ENCODE measurements at regions not wholly inside any gene's neighbourhood (a gene's known extent, or its start where the extent isn't known, plus 50 kb on each side); places are given as distances from the start of the nearest gene placed in this dataset.

DNA sequence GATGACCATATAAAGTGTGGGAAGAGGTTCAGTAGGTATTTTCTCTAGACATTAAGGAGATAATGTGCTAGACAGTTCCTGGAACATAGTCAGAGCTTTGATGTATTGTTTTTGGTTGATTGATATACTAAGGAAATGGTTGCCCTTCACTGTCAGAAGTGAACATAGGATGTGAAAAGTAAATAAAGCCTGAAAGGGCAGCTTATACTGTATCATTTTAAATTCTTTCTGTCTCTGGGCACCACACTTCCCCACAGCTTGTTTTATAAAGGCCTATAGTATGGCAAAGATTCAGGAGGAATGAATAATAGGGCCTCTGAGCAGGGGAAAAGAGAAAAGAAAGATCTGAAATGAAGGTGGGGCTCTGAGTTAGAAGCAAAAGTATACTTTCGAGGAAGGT, 72.7 kb upstream of the ITPRID2 start:
- Mint-ChIP-seq H3K27ac (no peak overlapping the region), H3K4me1 (ENCODE audit: low read depth) (peaks cover 38% of the 10 kb centered on the region), H3K9me3 (no peaks in the 10 kb centered on the region), H3K27me3 (ENCODE audit: insufficient read depth) (no peaks in the 10 kb centered on the region), H3K36me3 (ENCODE audit: low read depth) (0 out of 2 replicates have a peak, but pooled peaks cover under 1% of the 10 kb centered on the region), H3K4me3 (no peak overlapping the region)
- DNase-seq, result no peak
- TF ChIP-seq, protein P1, sequence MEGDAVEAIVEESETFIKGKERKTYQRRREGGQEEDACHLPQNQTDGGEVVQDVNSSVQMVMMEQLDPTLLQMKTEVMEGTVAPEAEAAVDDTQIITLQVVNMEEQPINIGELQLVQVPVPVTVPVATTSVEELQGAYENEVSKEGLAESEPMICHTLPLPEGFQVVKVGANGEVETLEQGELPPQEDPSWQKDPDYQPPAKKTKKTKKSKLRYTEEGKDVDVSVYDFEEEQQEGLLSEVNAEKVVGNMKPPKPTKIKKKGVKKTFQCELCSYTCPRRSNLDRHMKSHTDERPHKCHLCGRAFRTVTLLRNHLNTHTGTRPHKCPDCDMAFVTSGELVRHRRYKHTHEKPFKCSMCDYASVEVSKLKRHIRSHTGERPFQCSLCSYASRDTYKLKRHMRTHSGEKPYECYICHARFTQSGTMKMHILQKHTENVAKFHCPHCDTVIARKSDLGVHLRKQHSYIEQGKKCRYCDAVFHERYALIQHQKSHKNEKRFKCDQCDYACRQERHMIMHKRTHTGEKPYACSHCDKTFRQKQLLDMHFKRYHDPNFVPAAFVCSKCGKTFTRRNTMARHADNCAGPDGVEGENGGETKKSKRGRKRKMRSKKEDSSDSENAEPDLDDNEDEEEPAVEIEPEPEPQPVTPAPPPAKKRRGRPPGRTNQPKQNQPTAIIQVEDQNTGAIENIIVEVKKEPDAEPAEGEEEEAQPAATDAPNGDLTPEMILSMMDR (IDR thresholded peaks at IDR 0.05), result no peak

DNA sequence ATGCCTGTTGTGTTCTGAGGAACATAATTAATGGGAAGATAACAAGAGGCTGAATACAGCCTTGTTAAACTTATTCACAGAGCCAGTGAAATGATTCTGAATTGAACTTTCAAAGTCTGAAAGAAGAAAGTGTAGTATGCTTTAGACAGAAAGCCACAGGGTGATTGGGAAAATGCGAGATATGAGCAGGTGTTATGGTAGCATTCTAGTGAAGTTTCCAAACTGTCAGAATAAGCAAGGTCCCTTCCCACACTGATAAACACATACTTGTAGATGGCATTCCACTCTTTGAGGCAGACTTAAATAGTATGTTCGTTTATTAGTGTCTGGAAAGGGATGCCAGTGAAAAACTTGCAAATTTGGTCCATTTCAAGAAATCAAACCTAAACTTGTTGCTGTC, 70.5 kb upstream of the ITPRID2 start:
- Mint-ChIP-seq H3K4me3 (no peak overlapping the region), H3K9me3 (no peaks in the 10 kb centered on the region), H3K27ac (no peak overlapping the region), H3K4me1 (ENCODE audit: low read depth) (peaks cover 23% of the 10 kb centered on the region), H3K36me3 (ENCODE audit: low read depth) (no peaks in the 10 kb centered on the region), H3K27me3 (ENCODE audit: insufficient read depth) (no peaks in the 10 kb centered on the region)
- DNase-seq, result no peak
- TF ChIP-seq, protein P1 (IDR thresholded peaks at IDR 0.05), result no peak

DNA sequence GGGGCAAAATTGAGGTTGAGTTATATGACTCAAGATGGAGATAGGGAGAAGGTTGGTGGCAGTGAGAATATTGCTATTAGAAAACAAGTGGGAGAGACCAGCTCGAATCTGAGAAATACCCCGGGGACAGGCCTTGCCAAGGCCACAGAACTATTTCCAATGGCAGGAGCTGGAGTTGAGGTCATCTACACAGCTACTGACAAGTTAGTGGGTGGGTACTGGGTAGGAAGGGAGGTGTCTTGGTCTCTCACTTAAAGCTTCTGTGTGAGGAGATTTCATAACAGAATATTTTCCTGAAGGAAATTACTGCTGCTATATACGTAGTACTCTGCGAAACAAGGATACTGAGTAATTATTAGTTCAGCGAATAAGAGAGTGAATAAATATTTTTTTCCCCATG, 69.4 kb upstream of the ITPRID2 start:
- peaks cover 16% of the 10 kb centered on the region for H3K4me1 Mint-ChIP-seq (ENCODE audit: low read depth)
- H3K36me3 Mint-ChIP-seq (ENCODE audit: low read depth), result no peaks in the 10 kb centered on the region

DNA sequence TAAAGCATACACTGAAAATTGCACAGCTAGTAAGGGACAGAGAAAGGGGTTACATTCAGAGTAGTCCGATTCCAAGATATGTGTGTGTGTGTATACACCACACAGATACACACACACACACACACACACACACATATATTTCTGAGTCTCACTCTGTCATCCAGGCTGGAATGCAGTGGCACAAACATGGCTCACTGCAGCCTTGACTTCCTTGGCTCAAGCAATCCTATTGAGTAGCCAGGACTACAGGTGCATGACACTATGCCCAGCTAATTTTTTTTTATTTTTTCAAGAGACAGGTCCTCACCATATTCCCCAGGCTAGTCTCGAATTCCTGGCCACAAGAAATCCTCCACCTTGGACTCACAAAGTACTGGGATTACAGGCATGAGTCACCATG, 68.1 kb upstream of the ITPRID2 start:
- DNase-seq, result no peak
- TF ChIP-seq, protein P1 (IDR thresholded peaks at IDR 0.05), result no peak
- Mint-ChIP-seq H3K27me3 (ENCODE audit: insufficient read depth) (no peaks in the 10 kb centered on the region), H3K27ac (no peak overlapping the region), H3K4me1 (ENCODE audit: low read depth) (peaks cover 12% of the 10 kb centered on the region), H3K36me3 (ENCODE audit: low read depth) (no peaks in the 10 kb centered on the region), H3K4me3 (no peak overlapping the region), H3K9me3 (no peaks in the 10 kb centered on the region)

More for the DNA sequence above, 69.4 kb upstream of the ITPRID2 start:
- Mint-ChIP-seq H3K27ac (no peak overlapping the region), H3K27me3 (ENCODE audit: insufficient read depth) (no peaks in the 10 kb centered on the region), H3K4me3 (no peak overlapping the region), H3K9me3 (no peaks in the 10 kb centered on the region)
- DNase-seq, result no peak
- TF ChIP-seq, protein P1 (IDR thresholded peaks at IDR 0.05), result no peak

DNA sequence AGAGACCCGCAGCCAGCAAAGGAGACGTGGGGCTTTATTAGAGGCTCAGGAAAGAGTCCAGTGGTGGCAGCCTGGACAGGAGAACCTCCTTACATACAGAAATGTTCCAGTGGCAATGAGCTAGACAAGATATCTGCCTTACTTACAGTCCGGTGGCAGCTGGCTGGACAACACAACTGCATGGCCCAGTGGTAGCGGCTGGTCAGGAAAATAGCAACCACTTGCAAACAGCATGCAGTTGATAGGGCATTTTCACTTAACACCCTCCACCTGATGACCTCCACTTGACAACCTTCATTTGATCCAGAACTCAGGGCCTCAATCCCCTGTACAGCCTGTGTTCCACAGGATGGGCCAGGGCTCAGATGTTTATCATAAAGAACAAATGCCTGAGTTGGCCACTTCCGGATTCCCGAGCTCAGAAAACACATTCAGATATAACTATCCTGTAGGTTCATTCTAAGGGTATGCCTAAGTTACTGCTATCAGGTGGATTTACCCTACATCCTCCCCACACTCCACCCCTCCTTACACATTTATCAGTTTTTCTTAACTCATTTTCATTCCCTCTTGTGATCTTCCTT, 63.3 kb upstream of the ITPRID2 start:
- H3K27me3 Mint-ChIP-seq (ENCODE audit: insufficient read depth), result no peaks in the 10 kb centered on the region; the same call in 1 of the 2 replicates
- TF ChIP-seq, protein P1 (IDR thresholded peaks at IDR 0.05), result no peak
- no peaks in the 10 kb centered on the region for H3K9me3 Mint-ChIP-seq

More for the DNA sequence above, 63.3 kb upstream of the ITPRID2 start:
- peaks cover 7% of the 10 kb centered on the region; the same call in 1 of the 2 replicates for H3K4me1 Mint-ChIP-seq (ENCODE audit: low read depth)
- no peak for DNase-seq
- no peak overlapping the region for H3K27ac Mint-ChIP-seq
- peaks cover under 1% of the 10 kb centered on the region; the same call in 1 of the 2 replicates for H3K36me3 Mint-ChIP-seq (ENCODE audit: low read depth)
- no peak overlapping the region for H3K4me3 Mint-ChIP-seq

All from HFFc6 (cell line).